CD14-positive monocyte (primary cell): ENCODE measurements at regions not wholly inside any gene's neighbourhood (a gene's known extent, or its start where the extent isn't known, plus 50 kb on each side); places are given as distances from the start of the nearest gene placed in this dataset.

ENCODE experiments used
- DNase-seq, 3 donors: peaks; one replicate each; pipeline ENCODE4 v3.0.0-alpha.2; 2011 to 2022
- H2AFZ ChIP-seq: 2 replicates; pipeline ENCODE4 v1.6.0; 2012; ENCODE audit warnings: mild to moderate bottlenecking, low read depth, low read length, inconsistent platforms; ENCODE audit not compliant: insufficient read depth, poor library complexity, severe bottlenecking
- H3K27ac ChIP-seq, 2 donors: 1 replicate in 1 of 2; 2 replicates in 1 of 2; pipeline ENCODE4 v1.5.1; 2012 to 2013; ENCODE audit warnings: low read length in 2 of 2, control low read depth in 1 of 2, inconsistent platforms in 1 of 2, low read depth in 1 of 2, mild to moderate bottlenecking in 1 of 2
- H3K27me3 ChIP-seq, 2 donors: one replicate each; pipeline versions ENCODE4 v1.6.0 to v1.6.1; 2011 to 2013; ENCODE audit warnings: low read length in 2 of 2; ENCODE audit not compliant: control insufficient read depth in 2 of 2, insufficient read depth in 2 of 2
- H3K36me3 ChIP-seq, 2 donors: replicated peaks in 1 of 2; 1 replicate in 1 of 2; 2 replicates in 1 of 2; pipeline versions ENCODE4 v1.5.1 to v1.6.1; 2012 to 2013; ENCODE audit warnings: low read length in 2 of 2, control low read depth in 1 of 2, inconsistent platforms in 1 of 2, mild to moderate bottlenecking in 1 of 2; ENCODE audit not compliant: insufficient read depth in 2 of 2, control insufficient read depth in 1 of 2
- H3K4me1 ChIP-seq, 2 donors: 1 replicate in 1 of 2; 2 replicates in 1 of 2; pipeline versions ENCODE4 v1.5.1 to v1.6.1; 2012 to 2013; ENCODE audit warnings: low read length in 2 of 2, control low read depth in 1 of 2, inconsistent platforms in 1 of 2, mild to moderate bottlenecking in 1 of 2, moderate library complexity in 1 of 2; ENCODE audit not compliant: insufficient read depth in 2 of 2, control insufficient read depth in 1 of 2
- H3K4me2 ChIP-seq: replicated peaks from 2 replicates; pipeline ENCODE3; 2012; ENCODE audit warnings: low read length, moderate library complexity, mild to moderate bottlenecking; ENCODE audit not compliant: poor library complexity, severe bottlenecking; ENCODE audit errors: extremely low read depth
- H3K4me3 ChIP-seq, 3 experiments: fragments of 200-600 bp in 1 of 3; sonication (generic) in 1 of 3; replicated peaks in 1 of 3; 1 replicate in 2 of 3; 2 replicates in 1 of 3; pipeline ENCODE4 v1.5.1; 2011 to 2013; ENCODE audit warnings: low read length in 3 of 3, mild to moderate bottlenecking in 3 of 3, control low read depth in 2 of 3, low read depth in 2 of 3, inconsistent platforms in 1 of 3, moderate library complexity in 1 of 3
- H3K79me2 ChIP-seq: 2 replicates; pipeline ENCODE4 v1.6.0; 2012; ENCODE audit warnings: mild to moderate bottlenecking, control low read depth, inconsistent platforms, low read length, moderate library complexity; ENCODE audit not compliant: insufficient read depth
- H3K9ac ChIP-seq: 2 replicates; pipeline ENCODE4 v1.6.0; 2017; ENCODE audit warnings: low read length, mild to moderate bottlenecking; ENCODE audit not compliant: insufficient read depth, poor library complexity, severe bottlenecking
- H3K9me3 ChIP-seq, 2 donors: replicated peaks in 1 of 2; 1 replicate in 1 of 2; 2 replicates in 1 of 2; pipeline versions ENCODE4 v1.5.1 to v1.6.1; 2012 to 2013; ENCODE audit warnings: low read length in 2 of 2, control low read depth in 1 of 2; ENCODE audit not compliant: control insufficient read depth in 1 of 2, insufficient read depth in 1 of 2
- H4K20me1 ChIP-seq: 2 replicates; pipeline ENCODE4 v1.6.0; 2012; ENCODE audit warnings: mild to moderate bottlenecking, low read length, control low read depth, moderate library complexity; ENCODE audit not compliant: insufficient read depth
- H3K27ac Mint-ChIP-seq, 7 donors: one replicate each; pipeline ENCODE4 v1.8.0; 2020; ENCODE audit warnings: mild to moderate bottlenecking in 7 of 7, mixed read lengths in 7 of 7, moderate library complexity in 6 of 7, inconsistent platforms in 2 of 7
- H3K27me3 Mint-ChIP-seq, 3 donors: one replicate each; pipeline ENCODE4 v1.8.0; 2021 to 2022; ENCODE audit warnings: low read depth in 3 of 3, mild to moderate bottlenecking in 3 of 3, mixed read lengths in 3 of 3, moderate library complexity in 3 of 3, inconsistent platforms in 1 of 3
- H3K36me3 Mint-ChIP-seq, 2 donors: one replicate each; pipeline ENCODE4 v1.8.0; 2020; ENCODE audit warnings: mixed read lengths in 2 of 2, inconsistent platforms in 1 of 2, mild to moderate bottlenecking in 1 of 2
- H3K4me1 Mint-ChIP-seq: one replicate; pipeline ENCODE4 v1.8.0; 2020; ENCODE audit warnings: mild to moderate bottlenecking, mixed read lengths
- H3K4me3 Mint-ChIP-seq, 2 donors: one replicate each; pipeline ENCODE4 v1.8.0; 2020; ENCODE audit warnings: mild to moderate bottlenecking in 2 of 2, mixed read lengths in 2 of 2, moderate library complexity in 1 of 2
- H3K9me3 Mint-ChIP-seq, 7 donors: one replicate each; pipeline ENCODE4 v1.8.0; 2020 to 2022; ENCODE audit warnings: mixed read lengths in 7 of 7, mild to moderate bottlenecking in 6 of 7, moderate library complexity in 6 of 7, inconsistent platforms in 2 of 7
- WGBS: methylation state at CpG from one replicate; pipeline ENCODE4 v1.1.5; 2013; ENCODE audit warnings: missing lambda C conversion rate; ENCODE audit not compliant: insufficient coverage; 5-methylcytosine and 5-hydroxymethylcytosine counted together
- intact Hi-C, 2 donors: fragments of 100-400 bp; cut with micrococcal nuclease; formaldehyde crosslinking; loops; one replicate each; pipeline versions ENCODE4 v1.15.0 to v1.15.1; 2023
- TF ChIP-seq, protein P1 (sequence below): fragments of 200-600 bp; IDR thresholded peaks from one replicate; pipeline ENCODE4 v1.8.0; 2022; ENCODE audit warnings: antibody characterized with exemption, mild to moderate bottlenecking

DNA sequence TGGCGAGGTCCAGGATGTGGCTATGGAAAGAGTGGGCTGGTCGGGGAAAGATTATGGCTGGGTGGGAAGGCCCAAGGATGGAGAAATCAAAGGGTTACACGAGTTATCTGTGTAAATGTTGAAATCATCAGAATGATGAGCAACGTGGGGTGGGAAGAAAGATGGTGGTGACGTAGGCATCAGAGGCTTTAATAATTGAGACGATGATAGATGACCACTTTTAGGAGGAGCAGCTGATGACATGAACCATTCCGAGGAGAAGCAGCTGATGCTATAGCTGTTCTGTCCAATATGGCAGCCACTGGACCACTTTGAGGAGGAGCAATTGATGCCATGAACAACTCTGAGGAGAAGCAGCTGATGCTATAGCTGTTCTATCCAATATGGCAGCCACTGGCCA lies 141.2 kb downstream of the USP31 start:
- Mint-ChIP-seq H3K36me3 (no peaks in the 10 kb centered on the region), H3K4me1 (peaks cover 9% of the 10 kb centered on the region), H3K27me3 (peaks cover 0 to 7% (median 6%) of the 10 kb centered on the region in 3 donors), H3K27ac (no peak overlapping the region), H3K9me3 (peaks cover 0 to 6% (median 1%) of the 10 kb centered on the region in 7 donors), H3K4me3 (no peak overlapping the region)
- Histone ChIP-seq H3K27ac (no peak overlapping the region), H3K4me1 (no peaks in the 10 kb centered on the region), H3K4me2 (no peak overlapping the region), H3K9me3 (no peaks in the 10 kb centered on the region), H3K4me3 (no peak overlapping the region), H3K27me3 (no peaks in the 10 kb centered on the region), H3K36me3 (no peaks in the 10 kb centered on the region), H4K20me1 (no peaks in the 10 kb centered on the region), H2AFZ (no peak overlapping the region), H3K9ac (no peak overlapping the region), H3K79me2 (no peaks in the 10 kb centered on the region)
- WGBS: 82% methylated on average over 6 of the region's 7 CpGs
- TF ChIP-seq, protein P1, sequence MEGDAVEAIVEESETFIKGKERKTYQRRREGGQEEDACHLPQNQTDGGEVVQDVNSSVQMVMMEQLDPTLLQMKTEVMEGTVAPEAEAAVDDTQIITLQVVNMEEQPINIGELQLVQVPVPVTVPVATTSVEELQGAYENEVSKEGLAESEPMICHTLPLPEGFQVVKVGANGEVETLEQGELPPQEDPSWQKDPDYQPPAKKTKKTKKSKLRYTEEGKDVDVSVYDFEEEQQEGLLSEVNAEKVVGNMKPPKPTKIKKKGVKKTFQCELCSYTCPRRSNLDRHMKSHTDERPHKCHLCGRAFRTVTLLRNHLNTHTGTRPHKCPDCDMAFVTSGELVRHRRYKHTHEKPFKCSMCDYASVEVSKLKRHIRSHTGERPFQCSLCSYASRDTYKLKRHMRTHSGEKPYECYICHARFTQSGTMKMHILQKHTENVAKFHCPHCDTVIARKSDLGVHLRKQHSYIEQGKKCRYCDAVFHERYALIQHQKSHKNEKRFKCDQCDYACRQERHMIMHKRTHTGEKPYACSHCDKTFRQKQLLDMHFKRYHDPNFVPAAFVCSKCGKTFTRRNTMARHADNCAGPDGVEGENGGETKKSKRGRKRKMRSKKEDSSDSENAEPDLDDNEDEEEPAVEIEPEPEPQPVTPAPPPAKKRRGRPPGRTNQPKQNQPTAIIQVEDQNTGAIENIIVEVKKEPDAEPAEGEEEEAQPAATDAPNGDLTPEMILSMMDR: no peak
- DNase-seq: no peak
- intact Hi-C loops: no loop called here

DNA sequence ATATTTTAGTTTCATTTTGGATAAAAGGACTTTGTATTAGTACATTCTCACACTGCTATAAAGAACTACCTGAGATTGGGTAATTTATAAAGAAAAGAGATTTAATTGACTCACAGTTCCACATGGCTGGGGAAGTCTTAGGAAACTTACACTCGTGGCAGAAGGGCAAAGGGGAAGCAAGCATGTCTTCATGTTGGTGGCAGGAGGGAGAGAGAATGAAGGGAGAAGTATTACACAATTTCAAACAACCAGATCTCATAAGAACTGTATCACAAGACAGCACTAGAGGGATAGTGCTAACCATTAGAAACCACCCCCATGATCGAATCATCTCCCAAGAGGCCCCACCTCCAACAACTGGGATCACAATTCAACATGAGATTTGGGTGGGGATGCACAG lies 142.9 kb downstream of the USP31 start:
- no peaks in the 10 kb centered on the region for H3K36me3 ChIP-seq
- no peak overlapping the region for H3K27ac ChIP-seq
- Mint-ChIP-seq H3K27me3 (peaks cover 0 to 9% (median 7%) of the 10 kb centered on the region in 3 donors), H3K9me3 (peaks cover 0 to 6% (median 0%) of the 10 kb centered on the region in 7 donors), H3K4me3 (no peak overlapping the region), H3K4me1 (peaks cover 9% of the 10 kb centered on the region), H3K36me3 (no peaks in the 10 kb centered on the region), H3K27ac (no peak overlapping the region)
- H2AFZ ChIP-seq: no peak overlapping the region
- TF ChIP-seq, protein P1: no peak
- H3K4me1 ChIP-seq: no peaks in the 10 kb centered on the region
- no peaks in the 10 kb centered on the region for H4K20me1 ChIP-seq
- WGBS: no CpG with 5 or more reads among the region's 2 CpGs
- H3K79me2 ChIP-seq: no peaks in the 10 kb centered on the region
- peak in 1 of 3 donors; percentile 8 for DNase-seq
- H3K4me2 ChIP-seq: no peak overlapping the region
- no peaks in the 10 kb centered on the region for H3K9me3 ChIP-seq
- H3K4me3 ChIP-seq: no peak overlapping the region
- H3K27me3 ChIP-seq: no peaks in the 10 kb centered on the region
- H3K9ac ChIP-seq: no peak overlapping the region
- intact Hi-C loops: no loop called here
